Ishikawa (cell line): ENCODE measurements at regions not wholly inside any gene's neighbourhood (a gene's known extent, or its start where the extent isn't known, plus 50 kb on each side); places are given as distances from the start of the nearest gene placed in this dataset.

Experiments
- EP300 ChIP-seq: IDR thresholded peaks from 2 replicates; pipeline ENCODE4 v1.6.1; 2012; ENCODE audit warnings: borderline replicate concordance
- TF ChIP-seq, protein P1 (sequence below): IDR thresholded peaks from 2 replicates; pipeline ENCODE4 v1.6.1; 2012; ENCODE audit warnings: low read depth, mild to moderate bottlenecking
- TF ChIP-seq, protein P2 (sequence below): IDR thresholded peaks from 2 replicates; pipeline ENCODE4 v1.6.1; 2012

- TF ChIP-seq, protein P1, sequence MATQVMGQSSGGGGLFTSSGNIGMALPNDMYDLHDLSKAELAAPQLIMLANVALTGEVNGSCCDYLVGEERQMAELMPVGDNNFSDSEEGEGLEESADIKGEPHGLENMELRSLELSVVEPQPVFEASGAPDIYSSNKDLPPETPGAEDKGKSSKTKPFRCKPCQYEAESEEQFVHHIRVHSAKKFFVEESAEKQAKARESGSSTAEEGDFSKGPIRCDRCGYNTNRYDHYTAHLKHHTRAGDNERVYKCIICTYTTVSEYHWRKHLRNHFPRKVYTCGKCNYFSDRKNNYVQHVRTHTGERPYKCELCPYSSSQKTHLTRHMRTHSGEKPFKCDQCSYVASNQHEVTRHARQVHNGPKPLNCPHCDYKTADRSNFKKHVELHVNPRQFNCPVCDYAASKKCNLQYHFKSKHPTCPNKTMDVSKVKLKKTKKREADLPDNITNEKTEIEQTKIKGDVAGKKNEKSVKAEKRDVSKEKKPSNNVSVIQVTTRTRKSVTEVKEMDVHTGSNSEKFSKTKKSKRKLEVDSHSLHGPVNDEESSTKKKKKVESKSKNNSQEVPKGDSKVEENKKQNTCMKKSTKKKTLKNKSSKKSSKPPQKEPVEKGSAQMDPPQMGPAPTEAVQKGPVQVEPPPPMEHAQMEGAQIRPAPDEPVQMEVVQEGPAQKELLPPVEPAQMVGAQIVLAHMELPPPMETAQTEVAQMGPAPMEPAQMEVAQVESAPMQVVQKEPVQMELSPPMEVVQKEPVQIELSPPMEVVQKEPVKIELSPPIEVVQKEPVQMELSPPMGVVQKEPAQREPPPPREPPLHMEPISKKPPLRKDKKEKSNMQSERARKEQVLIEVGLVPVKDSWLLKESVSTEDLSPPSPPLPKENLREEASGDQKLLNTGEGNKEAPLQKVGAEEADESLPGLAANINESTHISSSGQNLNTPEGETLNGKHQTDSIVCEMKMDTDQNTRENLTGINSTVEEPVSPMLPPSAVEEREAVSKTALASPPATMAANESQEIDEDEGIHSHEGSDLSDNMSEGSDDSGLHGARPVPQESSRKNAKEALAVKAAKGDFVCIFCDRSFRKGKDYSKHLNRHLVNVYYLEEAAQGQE, result no peak
- TF ChIP-seq, protein P2, sequence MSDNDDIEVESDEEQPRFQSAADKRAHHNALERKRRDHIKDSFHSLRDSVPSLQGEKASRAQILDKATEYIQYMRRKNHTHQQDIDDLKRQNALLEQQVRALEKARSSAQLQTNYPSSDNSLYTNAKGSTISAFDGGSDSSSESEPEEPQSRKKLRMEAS, result no peak
- no peak for TF ChIP-seq EP300
Observed at GRCh38 chr12:30358671-30359070, 337.0 kb downstream of the IPO8 start.
